ENCODE measurements at regions not wholly inside any gene's neighbourhood (a gene's known extent, or its start where the extent isn't known, plus 50 kb on each side); places are given as distances from the start of the nearest gene placed in this dataset.

- TF ChIP-seq ZNF383 (CRISPR knock-in tag; IDR thresholded peaks at IDR 0.05; ENCODE audit: borderline replicate concordance), result no peak
- 0 out of 2 replicates have a peak, but pooled peaks have one; percentile 61 for TF ChIP-seq IRF2 (CRISPR knock-in tag; IDR thresholded peaks at IDR 0.05)
- TF ChIP-seq AKAP8 (CRISPR knock-in tag; IDR thresholded peaks at IDR 0.05), result no peak
- TF ChIP-seq GMEB1 (CRISPR knock-in tag; IDR thresholded peaks at IDR 0.05; ENCODE audit: borderline replicate concordance), result no peak
- no peak for TF ChIP-seq SATB2 (CRISPR knock-in tag; IDR thresholded peaks at IDR 0.05)
- no peak for TF ChIP-seq TSC22D2 (CRISPR knock-in tag; IDR thresholded peaks at IDR 0.05; ENCODE audit: borderline replicate concordance)
- TF ChIP-seq NAIF1 (CRISPR knock-in tag; IDR thresholded peaks at IDR 0.05; ENCODE audit: borderline replicate concordance), result no peak
- TF ChIP-seq ZZZ3 (CRISPR knock-in tag; IDR thresholded peaks at IDR 0.05; ENCODE audit: borderline replicate concordance), result no peak
- TF ChIP-seq ZFYVE20 (CRISPR knock-in tag; IDR thresholded peaks at IDR 0.05; ENCODE audit: borderline replicate concordance, low read depth), result no peak
- TF ChIP-seq ZNF274 (CRISPR knock-in tag; IDR thresholded peaks at IDR 0.05), result no peak
- no peak for TF ChIP-seq ZNF598 (CRISPR knock-in tag; IDR thresholded peaks at IDR 0.05; ENCODE audit: borderline replicate concordance)
- no peak for TF ChIP-seq SOX13 (IDR thresholded peaks at IDR 0.05)
- peak in 1 of 2 experiments; percentile 58; a peak in 2 of 4 replicates for TF ChIP-seq SOX13 (CRISPR knock-in tag; conservative IDR thresholded peaks at IDR 0.05 in 1 of 2, IDR thresholded peaks at IDR 0.05 in 1 of 2)
- TF ChIP-seq CBX2 (IDR thresholded peaks at IDR 0.05; ENCODE audit: low read depth, low read length), result no peak
- no peak for TF ChIP-seq CBX2 (CRISPR knock-in tag; IDR thresholded peaks at IDR 0.05; ENCODE audit: low read depth)
- peak; percentile 25; the same call in 1 of the 2 replicates for TF ChIP-seq ZNF331 (CRISPR knock-in tag; IDR thresholded peaks at IDR 0.05)
- no peak for TF ChIP-seq IRX3 (CRISPR knock-in tag; IDR thresholded peaks at IDR 0.05; ENCODE audit: borderline replicate concordance, low read depth)
- no peak for TF ChIP-seq CSRNP1 (CRISPR knock-in tag; IDR thresholded peaks at IDR 0.05)
- no peak for TF ChIP-seq DNMT3B (CRISPR knock-in tag; conservative IDR thresholded peaks at IDR 0.05)
- no peak for TF ChIP-seq MAFF (IDR thresholded peaks at IDR 0.05; ENCODE audit: low read depth, low read length)
- TF ChIP-seq ZNF781 (CRISPR knock-in tag; IDR thresholded peaks at IDR 0.05; ENCODE audit: borderline replicate concordance, not compliant biosample characterization), result no peak
- TF ChIP-seq TRIM22 (IDR thresholded peaks at IDR 0.05), result no peak
- no peak for TF ChIP-seq ZNF350 (CRISPR knock-in tag; IDR thresholded peaks at IDR 0.05; ENCODE audit: borderline replicate concordance, low read depth)
- no peak for TF ChIP-seq ZNF230 (CRISPR knock-in tag; IDR thresholded peaks at IDR 0.05)
- no peak for TF ChIP-seq ZNF800 (CRISPR knock-in tag; IDR thresholded peaks at IDR 0.05)
Measured at GRCh38 chr12:75872762-75873161, 158.8 kb downstream of the PHLDA1 start (continued).
